Activated naive CD4-positive, alpha-beta T cell treated with anti-CD3 and anti-CD28 coated beads for 36 hours (primary cell): ENCODE measurements at regions not wholly inside any gene's neighbourhood (a gene's known extent, or its start where the extent isn't known, plus 50 kb on each side); places are given as distances from the start of the nearest gene placed in this dataset.

ENCODE experiments used
- CTCF ChIA-PET: fragments of 350-600 bp; sonication (Branson Sonifier 250); formaldehyde crosslinking; loops from one replicate; lab custom pipeline; 2021; ENCODE audit warnings: antibody characterized with exemption; lab: Charles Lee
- DNase-seq: peaks from one replicate; pipeline ENCODE4 v3.0.0-alpha.2; 2020
- H3K27ac Mint-ChIP-seq: one replicate; pipeline ENCODE4 v1.8.0; 2021; ENCODE audit warnings: mild to moderate bottlenecking, mixed read lengths
- H3K27me3 Mint-ChIP-seq: one replicate; pipeline ENCODE4 v1.8.0; 2021; ENCODE audit warnings: low read depth, mixed read lengths
- H3K36me3 Mint-ChIP-seq: one replicate; pipeline ENCODE4 v1.8.0; 2021; ENCODE audit warnings: low read depth, mixed read lengths
- H3K4me1 Mint-ChIP-seq: one replicate; pipeline ENCODE4 v1.8.0; 2021; ENCODE audit warnings: low read depth, mixed read lengths
- H3K4me3 Mint-ChIP-seq: one replicate; pipeline ENCODE4 v1.8.0; 2021; ENCODE audit warnings: mild to moderate bottlenecking, moderate library complexity, mixed read lengths
- H3K9me3 Mint-ChIP-seq: one replicate; pipeline ENCODE4 v1.8.0; 2021; ENCODE audit warnings: mixed read lengths
- intact Hi-C: fragments of 100-400 bp; cut with micrococcal nuclease; formaldehyde crosslinking; loops from one replicate; pipeline ENCODE4 v1.15.1; 2023

GRCh38 chr16:74019612-74020011 lies 277.0 kb upstream of the PSMD7 start:
- intact Hi-C loops, result no loop called here
- Mint-ChIP-seq H3K27me3 (no peaks in the 10 kb centered on the region), H3K4me1 (no peaks in the 10 kb centered on the region), H3K9me3 (peaks cover 4% of the 10 kb centered on the region), H3K4me3 (no peak overlapping the region), H3K36me3 (no peaks in the 10 kb centered on the region), H3K27ac (no peak overlapping the region)
- CTCF ChIA-PET, result no interaction called here
- no peak for DNase-seq

GRCh38 chr16:74015953-74016352 lies 280.7 kb upstream of the PSMD7 start:
- H3K36me3 Mint-ChIP-seq, result no peaks in the 10 kb centered on the region
- DNase-seq, result no peak
- no peaks in the 10 kb centered on the region for H3K27me3 Mint-ChIP-seq
- no peaks in the 10 kb centered on the region for H3K4me1 Mint-ChIP-seq
- CTCF ChIA-PET, result no interaction called here
- intact Hi-C loops, result no loop called here
- peaks cover 4% of the 10 kb centered on the region for H3K9me3 Mint-ChIP-seq
- H3K4me3 Mint-ChIP-seq, result no peak overlapping the region
- no peak overlapping the region for H3K27ac Mint-ChIP-seq

- Mint-ChIP-seq H3K27ac (no peak overlapping the region), H3K27me3 (no peaks in the 10 kb centered on the region), H3K4me1 (no peaks in the 10 kb centered on the region), H3K36me3 (no peaks in the 10 kb centered on the region), H3K9me3 (peaks cover 7% of the 10 kb centered on the region), H3K4me3 (no peak overlapping the region)
- DNase-seq, result no peak
- CTCF ChIA-PET, result no interaction called here
- intact Hi-C loops, result no loop called here
These were observed 297.9 kb upstream of the PSMD7 start for GRCh38 chr16:73998707-73999106.

- DNase-seq, result no peak
- no peaks in the 10 kb centered on the region for H3K36me3 Mint-ChIP-seq
- CTCF ChIA-PET, result no interaction called here
These were observed 298.6 kb upstream of the PSMD7 start for GRCh38 chr16:73997971-73998370.

GRCh38 chr16:73997340-73997711 lies 299.3 kb upstream of the PSMD7 start:
- Mint-ChIP-seq H3K9me3 (peaks cover 4% of the 10 kb centered on the region), H3K4me1 (no peaks in the 10 kb centered on the region), H3K27me3 (no peaks in the 10 kb centered on the region), H3K36me3 (no peaks in the 10 kb centered on the region), H3K4me3 (no peak overlapping the region), H3K27ac (no peak overlapping the region)
- CTCF ChIA-PET, result no interaction called here
- DNase-seq, result no peak
- intact Hi-C loops, result no loop called here

More at GRCh38 chr16:73997971-73998370, 298.6 kb upstream of the PSMD7 start:
- no peaks in the 10 kb centered on the region for H3K27me3 Mint-ChIP-seq
- H3K4me3 Mint-ChIP-seq, result no peak overlapping the region
- H3K4me1 Mint-ChIP-seq, result no peaks in the 10 kb centered on the region
- intact Hi-C loops, result no loop called here
- H3K9me3 Mint-ChIP-seq, result peaks cover 4% of the 10 kb centered on the region
- H3K27ac Mint-ChIP-seq, result no peak overlapping the region

GRCh38 chr16:73996624-73997339 lies 299.8 kb upstream of the PSMD7 start:
- CTCF ChIA-PET, result no interaction called here
- H3K9me3 Mint-ChIP-seq, result peaks cover 4% of the 10 kb centered on the region
- H3K27ac Mint-ChIP-seq, result no peak overlapping the region
- no peak overlapping the region for H3K4me3 Mint-ChIP-seq
- H3K4me1 Mint-ChIP-seq, result no peaks in the 10 kb centered on the region
- no peaks in the 10 kb centered on the region for H3K27me3 Mint-ChIP-seq
- DNase-seq, result no peak
- intact Hi-C loops, result no loop called here
- no peaks in the 10 kb centered on the region for H3K36me3 Mint-ChIP-seq

GRCh38 chr16:73993878-73994277 lies 302.7 kb upstream of the PSMD7 start:
- peaks cover 4% of the 10 kb centered on the region for H3K9me3 Mint-ChIP-seq
- H3K4me1 Mint-ChIP-seq, result no peaks in the 10 kb centered on the region
- H3K4me3 Mint-ChIP-seq, result no peak overlapping the region
- H3K27ac Mint-ChIP-seq, result no peak overlapping the region
- DNase-seq, result no peak
- no peaks in the 10 kb centered on the region for H3K36me3 Mint-ChIP-seq
- CTCF ChIA-PET, result no interaction called here
- H3K27me3 Mint-ChIP-seq, result no peaks in the 10 kb centered on the region
- intact Hi-C loops, result no loop called here

- no peaks in the 10 kb centered on the region for H3K36me3 Mint-ChIP-seq
- CTCF ChIA-PET, result no interaction called here
- peaks cover 8% of the 10 kb centered on the region for H3K9me3 Mint-ChIP-seq
- H3K4me3 Mint-ChIP-seq, result no peak overlapping the region
- no peak for DNase-seq
- H3K27me3 Mint-ChIP-seq, result no peaks in the 10 kb centered on the region
- intact Hi-C loops, result no loop called here
- H3K4me1 Mint-ChIP-seq, result no peaks in the 10 kb centered on the region
- H3K27ac Mint-ChIP-seq, result no peak overlapping the region
These were observed 318.2 kb upstream of the PSMD7 start for GRCh38 chr16:73978407-73978784.

GRCh38 chr16:73976644-73977043 lies 320.0 kb upstream of the PSMD7 start:
- Mint-ChIP-seq H3K9me3 (no peaks in the 10 kb centered on the region), H3K4me1 (no peaks in the 10 kb centered on the region), H3K27me3 (peaks cover 3% of the 10 kb centered on the region), H3K4me3 (no peak overlapping the region), H3K27ac (no peak overlapping the region), H3K36me3 (no peaks in the 10 kb centered on the region)
- intact Hi-C loops, result no loop called here
- CTCF ChIA-PET, result no interaction called here
- no peak for DNase-seq

- CTCF ChIA-PET, result no interaction called here
- intact Hi-C loops, result no loop called here
- DNase-seq, result no peak
- no peaks in the 10 kb centered on the region for H3K4me1 Mint-ChIP-seq
- no peak overlapping the region for H3K4me3 Mint-ChIP-seq
- no peak overlapping the region for H3K27ac Mint-ChIP-seq
- no peaks in the 10 kb centered on the region for H3K9me3 Mint-ChIP-seq
- peaks cover 3% of the 10 kb centered on the region for H3K27me3 Mint-ChIP-seq
- H3K36me3 Mint-ChIP-seq, result no peaks in the 10 kb centered on the region
These were observed 323.4 kb upstream of the PSMD7 start for GRCh38 chr16:73973174-73973573.

- H3K36me3 Mint-ChIP-seq, result no peaks in the 10 kb centered on the region
These were observed 329.8 kb upstream of the PSMD7 start for GRCh38 chr16:73966851-73967250.

GRCh38 chr16:73965591-73965990 lies 331.0 kb upstream of the PSMD7 start:
- DNase-seq, result no peak
- no peak overlapping the region for H3K27ac Mint-ChIP-seq
- peaks cover 4% of the 10 kb centered on the region for H3K9me3 Mint-ChIP-seq
- no peaks in the 10 kb centered on the region for H3K36me3 Mint-ChIP-seq
- no peaks in the 10 kb centered on the region for H3K27me3 Mint-ChIP-seq
- CTCF ChIA-PET, result no interaction called here
- no peak overlapping the region for H3K4me3 Mint-ChIP-seq
- H3K4me1 Mint-ChIP-seq, result no peaks in the 10 kb centered on the region
- intact Hi-C loops, result no loop called here

More at GRCh38 chr16:73966851-73967250, 329.8 kb upstream of the PSMD7 start:
- DNase-seq, result no peak
- H3K27me3 Mint-ChIP-seq, result no peaks in the 10 kb centered on the region
- no peak overlapping the region for H3K27ac Mint-ChIP-seq
- H3K9me3 Mint-ChIP-seq, result peaks cover 4% of the 10 kb centered on the region
- intact Hi-C loops, result no loop called here
- no peak overlapping the region for H3K4me3 Mint-ChIP-seq
- H3K4me1 Mint-ChIP-seq, result no peaks in the 10 kb centered on the region
- CTCF ChIA-PET, result no interaction called here
